Ovary (tissue), 7 donors: ENCODE measurements at regions not wholly inside any gene's neighbourhood (a gene's known extent, or its start where the extent isn't known, plus 50 kb on each side); places are given as distances from the start of the nearest gene placed in this dataset.

Experiments used
- DNase-seq, 5 donors: peaks; one replicate each; pipeline ENCODE4 v3.0.0-alpha.2; 2019 to 2020
- H3K27ac ChIP-seq, 2 donors: fragments of 200-600 bp; one replicate each; pipeline versions ENCODE4 v1.5.1 to v1.8.0; 2019 to 2022
- H3K27me3 ChIP-seq: fragments of 200-600 bp; one replicate; pipeline ENCODE4 v1.8.0; 2022
- H3K36me3 ChIP-seq: fragments of 200-600 bp; sonication (generic); one replicate; pipeline ENCODE4 v1.5.1; 2019
- H3K4me1 ChIP-seq: one replicate; pipeline ENCODE4 v1.8.1; 2013; ENCODE audit warnings: mild to moderate bottlenecking, moderate library complexity; ENCODE audit not compliant: insufficient read depth
- H3K4me3 ChIP-seq: fragments of 200-600 bp; sonication (generic); one replicate; pipeline ENCODE4 v1.5.1; 2017
- H3K9me3 ChIP-seq, 2 donors: fragments of 200-600 bp in 1 of 2; sonication (generic) in 1 of 2; one replicate each; pipeline versions ENCODE4 v1.5.1 to v1.8.1; 2013 to 2019; ENCODE audit warnings: mild to moderate bottlenecking in 1 of 2, moderate library complexity in 1 of 2
- EP300 ChIP-seq: sonication (generic); formaldehyde crosslinking; IDR thresholded peaks from one replicate; pipeline ENCODE4 v1.6.1; 2017; ENCODE audit warnings: antibody characterized with exemption
- POLR2A ChIP-seq: fragments of 450-650 bp; IDR thresholded peaks from one replicate; pipeline ENCODE4 v1.6.1; 2017; ENCODE audit warnings: antibody characterized with exemption, mild to moderate bottlenecking, moderate library complexity
- WGBS, 3 donors: extraction: QIAGEN DNeasy Blood & Tissue Kit in 1 of 3; methylation state at CpG; one replicate each; pipeline versions ENCODE4 v1.1.5 to v1.1.7; 2013 to 2017; 5-methylcytosine and 5-hydroxymethylcytosine counted together
- intact Hi-C, 4 donors: fragments of 100-400 bp; cut with DNase I; formaldehyde crosslinking; loops; one replicate each; pipeline versions ENCODE4 v1.11.0 to v1.15.1; 2022 to 2023
- TF ChIP-seq, protein P1 (sequence below), 3 donors: fragments of 450-650 bp in 2 of 3; fragments of 200-600 bp in 1 of 3; IDR thresholded peaks; one replicate each; pipeline versions ENCODE4 v1.5.1 to v1.8.0; 2016 to 2022; ENCODE audit warnings: antibody characterized with exemption in 3 of 3, mild to moderate bottlenecking in 1 of 3
- donor health status: DM: no; HTN: no; CAD: no; lungs with moderate emphysema.
- donor health status: DM: no; HTN: no; CAD: no.
- donor health status: Bipolar disorder and iron deficiency.
- donor health status: DM: no; HTN: no; CAD: no.
- donor health status: DM: yes; HTN: yes; CAD: no.

DNA sequence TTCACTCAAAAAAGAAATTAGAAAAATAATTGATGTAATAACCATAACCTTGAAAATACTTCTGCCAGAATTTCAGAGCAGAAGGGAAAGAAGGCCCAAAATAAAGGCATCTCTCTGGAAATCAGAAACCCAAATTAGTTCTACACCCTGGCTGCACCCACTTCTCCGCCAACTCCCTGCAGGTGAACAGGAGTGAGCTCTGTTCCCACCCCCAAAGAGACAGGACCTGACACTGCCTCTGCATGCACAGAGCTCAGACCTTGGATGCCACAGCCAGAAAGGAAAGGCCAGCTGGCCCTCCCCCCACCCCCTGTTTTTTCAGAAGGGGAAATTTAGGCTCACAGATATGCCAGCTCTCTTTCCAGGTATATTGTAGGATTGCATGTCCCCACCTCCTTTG, 228.2 kb downstream of the BCL11B start:
- no peaks in the 10 kb centered on the region for H3K36me3 ChIP-seq
- no peak for DNase-seq
- TF ChIP-seq POLR2A: no peak
- TF ChIP-seq, protein P1, sequence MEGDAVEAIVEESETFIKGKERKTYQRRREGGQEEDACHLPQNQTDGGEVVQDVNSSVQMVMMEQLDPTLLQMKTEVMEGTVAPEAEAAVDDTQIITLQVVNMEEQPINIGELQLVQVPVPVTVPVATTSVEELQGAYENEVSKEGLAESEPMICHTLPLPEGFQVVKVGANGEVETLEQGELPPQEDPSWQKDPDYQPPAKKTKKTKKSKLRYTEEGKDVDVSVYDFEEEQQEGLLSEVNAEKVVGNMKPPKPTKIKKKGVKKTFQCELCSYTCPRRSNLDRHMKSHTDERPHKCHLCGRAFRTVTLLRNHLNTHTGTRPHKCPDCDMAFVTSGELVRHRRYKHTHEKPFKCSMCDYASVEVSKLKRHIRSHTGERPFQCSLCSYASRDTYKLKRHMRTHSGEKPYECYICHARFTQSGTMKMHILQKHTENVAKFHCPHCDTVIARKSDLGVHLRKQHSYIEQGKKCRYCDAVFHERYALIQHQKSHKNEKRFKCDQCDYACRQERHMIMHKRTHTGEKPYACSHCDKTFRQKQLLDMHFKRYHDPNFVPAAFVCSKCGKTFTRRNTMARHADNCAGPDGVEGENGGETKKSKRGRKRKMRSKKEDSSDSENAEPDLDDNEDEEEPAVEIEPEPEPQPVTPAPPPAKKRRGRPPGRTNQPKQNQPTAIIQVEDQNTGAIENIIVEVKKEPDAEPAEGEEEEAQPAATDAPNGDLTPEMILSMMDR (IDR thresholded peaks at IDR 0.05): no peak
- TF ChIP-seq EP300: no peak
- no peaks in the 10 kb centered on the region for H3K9me3 ChIP-seq
- no peak overlapping the region for H3K4me3 ChIP-seq
- no peaks in the 10 kb centered on the region for H3K27me3 ChIP-seq
- intact Hi-C loops: no loop called here
- no peak overlapping the region for H3K27ac ChIP-seq
- WGBS, 3 donors: 94 to 100% (median 96%) methylated on average over 1 of the region's 1 CpG
- H3K4me1 ChIP-seq: no peaks in the 10 kb centered on the region

- no peak for TF ChIP-seq POLR2A
- TF ChIP-seq, protein P1 (IDR thresholded peaks at IDR 0.05): no peak
- TF ChIP-seq EP300: no peak
- H3K36me3 ChIP-seq: no peaks in the 10 kb centered on the region
- no peak overlapping the region for H3K27ac ChIP-seq
- WGBS, 3 donors: 76 to 81% (median 77%) methylated on average over 14 of the region's 14 CpGs
- no peak overlapping the region for H3K4me3 ChIP-seq
- intact Hi-C loops: no loop called here
- no peaks in the 10 kb centered on the region for H3K4me1 ChIP-seq
- H3K9me3 ChIP-seq: no peaks in the 10 kb centered on the region
- no peaks in the 10 kb centered on the region for H3K27me3 ChIP-seq
- no peak for DNase-seq
Measured at GRCh38 chr14:99047441-99048031, 224.5 kb downstream of the BCL11B start.

DNA sequence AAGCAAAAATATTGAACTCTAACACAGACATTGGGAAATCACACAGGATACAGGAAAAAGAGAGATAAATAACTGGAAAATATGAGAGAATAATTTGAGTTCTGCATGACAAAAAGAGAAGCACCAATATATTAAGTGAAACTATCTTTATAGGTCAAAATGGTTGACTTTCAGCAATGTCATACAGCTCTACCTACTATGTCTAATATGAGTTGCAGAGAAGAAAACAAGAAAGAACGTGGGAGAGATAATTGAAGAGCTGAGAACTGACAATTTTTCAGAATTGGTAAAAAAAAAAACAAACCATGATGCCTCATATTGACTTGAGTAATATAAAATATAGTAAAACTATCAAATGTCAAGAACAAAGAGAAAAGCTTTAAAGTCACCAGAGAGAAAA, 221.7 kb downstream of the BCL11B start:
- no peaks in the 10 kb centered on the region for H3K9me3 ChIP-seq
- DNase-seq: no peak
- no peak for TF ChIP-seq POLR2A
- TF ChIP-seq, protein P1 (IDR thresholded peaks at IDR 0.05): no peak
- TF ChIP-seq EP300: no peak
- intact Hi-C loops: no loop called here
- 45 to 65% (median 46%) methylated on average over 1 of the region's 1 CpG for WGBS, 3 donors
- no peak overlapping the region for H3K27ac ChIP-seq
- no peak overlapping the region for H3K4me3 ChIP-seq
- no peaks in the 10 kb centered on the region for H3K27me3 ChIP-seq
- H3K36me3 ChIP-seq: no peaks in the 10 kb centered on the region
- no peaks in the 10 kb centered on the region for H3K4me1 ChIP-seq

DNA sequence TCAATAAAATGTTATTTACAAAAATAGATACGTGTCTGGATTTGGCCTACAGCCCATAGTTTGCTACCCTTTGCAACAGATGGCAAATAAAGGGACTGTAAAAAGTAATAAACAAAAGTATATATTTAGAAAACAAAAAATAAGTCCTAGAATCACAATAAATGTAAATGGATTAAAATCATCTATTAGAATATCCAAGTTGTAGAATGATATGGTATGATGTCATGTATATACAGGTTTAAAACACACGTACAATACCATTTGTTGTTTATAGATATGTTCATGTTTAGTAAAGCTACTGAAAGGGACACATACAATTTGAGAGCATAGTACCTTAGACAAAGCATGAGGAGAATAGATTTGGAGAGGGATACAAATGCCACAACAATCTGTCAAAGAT, 219.5 kb downstream of the BCL11B start:
- Histone ChIP-seq H3K27me3 (no peaks in the 10 kb centered on the region), H3K9me3 (no peaks in the 10 kb centered on the region), H3K4me1 (no peaks in the 10 kb centered on the region), H3K27ac (no peak overlapping the region), H3K36me3 (no peaks in the 10 kb centered on the region), H3K4me3 (no peak overlapping the region)
- DNase-seq: no peak
- TF ChIP-seq POLR2A (no peak), EP300 (no peak)
- TF ChIP-seq, protein P1 (IDR thresholded peaks at IDR 0.05): no peak
- intact Hi-C loops: no loop called here
- 83 to 87% (median 86%) methylated on average over 2 of the region's 2 CpGs for WGBS, 3 donors
